ENCODE measurements at regions not wholly inside any gene's neighbourhood (a gene's known extent, or its start where the extent isn't known, plus 50 kb on each side); places are given as distances from the start of the nearest gene placed in this dataset.

- Histone ChIP-seq H3K27me3 (ENCODE audit: control insufficient read depth, insufficient read depth, low read length, poor library complexity, severe bottlenecking) (peaks cover 46% of the 10 kb centered on the region), H3K4me1 (ENCODE audit: control insufficient read depth, insufficient read depth, low read length) (peaks cover 10% of the 10 kb centered on the region), H3K4me3 (ENCODE audit: low read length) (no peak overlapping the region), H3K9ac (ENCODE audit: extremely low read depth, low read length, poor library complexity, severe bottlenecking) (no peak overlapping the region), H3K36me3 (ENCODE audit: control insufficient read depth, insufficient read depth, low read length) (no peaks in the 10 kb centered on the region), H3K27ac (ENCODE audit: low read depth, low read length) (no peak overlapping the region), H3K9me3 (ENCODE audit: control insufficient read depth, low read length) (no peaks in the 10 kb centered on the region)
- peaks cover 22% of the 10 kb centered on the region for H3K4me1 Mint-ChIP-seq
- H3K27me3 Mint-ChIP-seq (ENCODE audit: insufficient read depth), result peaks cover 38% of the 10 kb centered on the region
- H3K9me3 Mint-ChIP-seq, result no peaks in the 10 kb centered on the region
- no peak overlapping the region for H3K4me3 Mint-ChIP-seq
- no peak for TF ChIP-seq CTCF (conservative IDR thresholded peaks at IDR 0.05)
- 87 to 89% methylated on average over 3 of the region's 3 CpGs for WGBS, 2 experiments (ENCODE audit: insufficient coverage in 1 of 2, insufficient read length in 1 of 2)
- H3K36me3 Mint-ChIP-seq (ENCODE audit: low read depth), result no peaks in the 10 kb centered on the region
- DNase-seq, result no peak
- no peak overlapping the region for H3K27ac Mint-ChIP-seq
These were observed 116.6 kb upstream of the MAFB start for GRCh38 chr20:40805592-40805991.

DNA sequence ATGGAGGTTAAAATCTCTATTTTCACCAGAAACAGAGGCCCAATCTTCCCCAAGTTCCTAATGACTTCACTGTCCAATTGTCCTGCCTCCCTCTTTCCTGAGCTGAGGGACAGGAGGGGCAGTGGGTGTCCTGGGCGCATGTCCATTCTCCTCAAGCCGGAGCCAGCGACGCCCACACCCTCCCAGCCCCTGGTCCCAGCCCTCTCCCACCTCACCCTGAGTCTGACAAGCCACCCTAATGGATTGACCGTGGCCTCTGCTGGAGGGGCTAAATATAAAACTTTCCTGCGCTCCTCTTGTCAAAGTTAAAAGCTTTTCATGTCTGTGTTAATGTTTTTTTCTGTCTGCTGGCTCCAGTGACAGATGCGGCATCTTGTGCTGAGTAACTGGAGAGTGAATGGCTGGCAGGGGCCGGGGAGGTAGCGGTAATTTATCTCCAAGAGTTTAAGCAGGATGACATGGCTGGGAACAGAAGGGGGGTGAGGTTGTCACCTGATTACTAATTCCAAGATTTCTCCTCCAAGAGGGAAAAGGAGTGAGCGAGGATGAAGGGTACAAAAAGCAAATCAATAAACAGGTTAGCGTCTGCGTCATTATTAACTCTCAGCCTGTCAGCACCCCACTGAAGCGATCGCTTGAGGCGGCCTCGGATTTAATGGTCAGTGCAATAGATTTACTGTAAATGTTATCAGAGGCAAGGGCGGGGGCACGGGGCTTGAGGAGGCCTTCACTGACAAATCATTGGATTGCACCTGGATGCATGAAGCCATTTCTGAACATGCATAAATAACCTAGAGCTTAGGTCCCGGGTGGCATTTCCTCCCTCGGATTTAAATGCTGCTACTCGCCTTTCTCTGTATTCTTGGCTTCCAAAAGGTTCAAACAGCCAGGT is 118.1 kb upstream of the MAFB start:
- DNase-seq, result peak; percentile 38
- Mint-ChIP-seq H3K9me3 (no peaks in the 10 kb centered on the region), H3K27ac (no peak overlapping the region), H3K4me3 (no peak overlapping the region), H3K27me3 (ENCODE audit: insufficient read depth) (peaks cover 30% of the 10 kb centered on the region), H3K36me3 (ENCODE audit: low read depth) (no peaks in the 10 kb centered on the region), H3K4me1 (peaks cover 14% of the 10 kb centered on the region)
- Histone ChIP-seq H3K27ac (ENCODE audit: low read depth, low read length) (no peak overlapping the region), H3K36me3 (ENCODE audit: control insufficient read depth, insufficient read depth, low read length) (no peaks in the 10 kb centered on the region), H3K9me3 (ENCODE audit: control insufficient read depth, low read length) (no peaks in the 10 kb centered on the region), H3K4me3 (ENCODE audit: low read length) (no peak overlapping the region), H3K4me1 (ENCODE audit: control insufficient read depth, insufficient read depth, low read length) (peaks cover 13% of the 10 kb centered on the region), H3K27me3 (ENCODE audit: control insufficient read depth, insufficient read depth, low read length, poor library complexity, severe bottlenecking) (peaks cover 34% of the 10 kb centered on the region), H3K9ac (ENCODE audit: extremely low read depth, low read length, poor library complexity, severe bottlenecking) (no peak overlapping the region)
- no peak for TF ChIP-seq CTCF (conservative IDR thresholded peaks at IDR 0.05)
- WGBS, 2 experiments (ENCODE audit: insufficient coverage in 1 of 2, insufficient read length in 1 of 2), result 91 to 94% methylated on average over 15 to 21 of the region's 21 CpGs

GRCh38 chr20:40807821-40808170 is 118.8 kb upstream of the MAFB start:
- Mint-ChIP-seq H3K9me3 (no peaks in the 10 kb centered on the region), H3K4me1 (peaks cover 7% of the 10 kb centered on the region), H3K27ac (no peak overlapping the region), H3K27me3 (ENCODE audit: insufficient read depth) (peaks cover 30% of the 10 kb centered on the region), H3K36me3 (ENCODE audit: low read depth) (no peaks in the 10 kb centered on the region), H3K4me3 (no peak overlapping the region)
- no peaks in the 10 kb centered on the region for H3K9me3 ChIP-seq (ENCODE audit: control insufficient read depth, low read length)
- TF ChIP-seq CTCF (conservative IDR thresholded peaks at IDR 0.05), result no peak
- H3K4me3 ChIP-seq (ENCODE audit: low read length), result no peak overlapping the region
- peaks cover 34% of the 10 kb centered on the region for H3K27me3 ChIP-seq (ENCODE audit: control insufficient read depth, insufficient read depth, low read length, poor library complexity, severe bottlenecking)
- DNase-seq, result peak; percentile 35
- H3K4me1 ChIP-seq (ENCODE audit: control insufficient read depth, insufficient read depth, low read length), result peaks cover 7% of the 10 kb centered on the region
- 91 to 100% methylated on average over 1 to 2 of the region's 2 CpGs for WGBS, 2 experiments (ENCODE audit: insufficient coverage in 1 of 2, insufficient read length in 1 of 2)
- no peak overlapping the region for H3K9ac ChIP-seq (ENCODE audit: extremely low read depth, low read length, poor library complexity, severe bottlenecking)
- H3K36me3 ChIP-seq (ENCODE audit: control insufficient read depth, insufficient read depth, low read length), result no peaks in the 10 kb centered on the region
- H3K27ac ChIP-seq (ENCODE audit: low read depth, low read length), result no peak overlapping the region
